Pons (tissue), 1 donor: ENCODE measurements at regions not wholly inside any gene's neighbourhood (a gene's known extent, or its start where the extent isn't known, plus 50 kb on each side); places are given as distances from the start of the nearest gene placed in this dataset.
"Not testable (repeated sequence)": the region's sequence is repeated elsewhere in the genome, so short reads cannot be mapped to it uniquely, and the experiment has no call there.

Experiments
- DNase-seq: peaks from one replicate; pipeline ENCODE4 v3.0.0-alpha.2; 2016; ENCODE audit warnings: low spot score

- DNase-seq = no peak
Observed at GRCh38 chr5:86228147-86228546, 389.6 kb upstream of the COX7C start.

- DNase-seq = no peak
Observed at GRCh38 chr5:86232246-86232645, 385.5 kb upstream of the COX7C start.

GRCh38 chr5:86244153-86244552 lies 373.6 kb upstream of the COX7C start:
- no peak for DNase-seq

- DNase-seq = no peak
Observed at GRCh38 chr5:86257871-86258270, 359.9 kb upstream of the COX7C start.

- DNase-seq = not testable (repeated sequence)
Observed at GRCh38 chr5:86284400-86285190, 333.1 kb upstream of the COX7C start.

GRCh38 chr5:86287437-86287836 lies 330.3 kb upstream of the COX7C start:
- DNase-seq = not testable (repeated sequence)

- not testable (repeated sequence) for DNase-seq
Observed at GRCh38 chr5:86289786-86290185, 328.0 kb upstream of the COX7C start.

- not testable (repeated sequence) for DNase-seq
Observed at GRCh38 chr5:86292811-86293210, 324.9 kb upstream of the COX7C start.

- DNase-seq = not testable (repeated sequence)
Observed at GRCh38 chr5:86302643-86303042, 315.1 kb upstream of the COX7C start.

- DNase-seq = peak; percentile 35
Observed at GRCh38 chr5:86305050-86305449, 312.7 kb upstream of the COX7C start.

- no peak for DNase-seq
Observed at GRCh38 chr5:86314951-86315350, 302.8 kb upstream of the COX7C start.

- no peak for DNase-seq
Observed at GRCh38 chr5:86320266-86320665, 297.5 kb upstream of the COX7C start.

- DNase-seq = no peak
Observed at GRCh38 chr5:86329318-86329717, 288.4 kb upstream of the COX7C start.

- no peak for DNase-seq
Observed at GRCh38 chr5:86330736-86331135, 287.0 kb upstream of the COX7C start.

GRCh38 chr5:86332851-86333250 lies 284.9 kb upstream of the COX7C start:
- DNase-seq = no peak

GRCh38 chr5:86337667-86338460 lies 279.9 kb upstream of the COX7C start:
- DNase-seq = no peak

- no peak for DNase-seq
Observed at GRCh38 chr5:86354664-86355063, 263.1 kb upstream of the COX7C start.

- no peak for DNase-seq
Observed at GRCh38 chr5:86360801-86361200, 256.9 kb upstream of the COX7C start.

- no peak for DNase-seq
Observed at GRCh38 chr5:86371061-86371460, 246.7 kb upstream of the COX7C start.

GRCh38 chr5:86374611-86375010 lies 243.1 kb upstream of the COX7C start:
- no peak for DNase-seq

GRCh38 chr5:86376214-86376613 lies 241.5 kb upstream of the COX7C start:
- DNase-seq = no peak

- DNase-seq = no peak
Observed at GRCh38 chr5:86403190-86403589, 214.6 kb upstream of the COX7C start.

GRCh38 chr5:86404256-86404655 lies 213.5 kb upstream of the COX7C start:
- no peak for DNase-seq
